Immature natural killer cell (primary cell): ENCODE measurements at regions not wholly inside any gene's neighbourhood (a gene's known extent, or its start where the extent isn't known, plus 50 kb on each side); places are given as distances from the start of the nearest gene placed in this dataset.
"Not testable (repeated sequence)": the region's sequence is repeated elsewhere in the genome, so short reads cannot be mapped to it uniquely, and the experiment has no call there.

ENCODE experiments used
- DNase-seq, 3 donors: peaks; one replicate each; pipeline ENCODE4 v3.0.0; 2022; ENCODE audit warnings: mixed read lengths in 1 of 3
- H3K27ac Mint-ChIP-seq, 6 donors: one replicate each; pipeline ENCODE4 v1.8.0; 2020; ENCODE audit warnings: mixed read lengths in 6 of 6, mild to moderate bottlenecking in 5 of 6, inconsistent platforms in 4 of 6, moderate library complexity in 3 of 6
- H3K27me3 Mint-ChIP-seq, 3 donors: one replicate each; pipeline ENCODE4 v1.8.0; 2020 to 2021; ENCODE audit warnings: low read depth in 3 of 3, mild to moderate bottlenecking in 3 of 3, mixed read lengths in 3 of 3, moderate library complexity in 3 of 3, inconsistent platforms in 1 of 3
- H3K36me3 Mint-ChIP-seq, 3 donors: one replicate each; pipeline ENCODE4 v1.8.0; 2020; ENCODE audit warnings: mixed read lengths in 3 of 3, inconsistent platforms in 2 of 3, mild to moderate bottlenecking in 2 of 3
- H3K4me1 Mint-ChIP-seq, 2 donors: one replicate each; pipeline ENCODE4 v1.8.0; 2020; ENCODE audit warnings: inconsistent platforms in 2 of 2, mild to moderate bottlenecking in 2 of 2, mixed read lengths in 2 of 2, moderate library complexity in 1 of 2
- H3K4me3 Mint-ChIP-seq, 5 donors: one replicate each; pipeline ENCODE4 v1.8.0; 2020; ENCODE audit warnings: mild to moderate bottlenecking in 5 of 5, mixed read lengths in 5 of 5, inconsistent platforms in 3 of 5, moderate library complexity in 3 of 5
- H3K9me3 Mint-ChIP-seq, 6 donors: one replicate each; pipeline ENCODE4 v1.8.0; 2020; ENCODE audit warnings: mild to moderate bottlenecking in 6 of 6, mixed read lengths in 6 of 6, inconsistent platforms in 4 of 6, moderate library complexity in 3 of 6

- H3K27me3 Mint-ChIP-seq, result peaks cover 0 to 7% (median 0%) of the 10 kb centered on the region in 3 donors
- H3K36me3 Mint-ChIP-seq, result no peaks in the 10 kb centered on the region
- DNase-seq, result no peak
- no peak overlapping the region for H3K27ac Mint-ChIP-seq
- no peaks in the 10 kb centered on the region for H3K9me3 Mint-ChIP-seq
- H3K4me1 Mint-ChIP-seq, result no peaks in the 10 kb centered on the region
- no peak overlapping the region for H3K4me3 Mint-ChIP-seq
These were observed 153.4 kb upstream of the PFN2 start for GRCh38 chr3:150124142-150124541.

- not testable (repeated sequence) for H3K9me3 Mint-ChIP-seq, H3K4me1 Mint-ChIP-seq, H3K27ac Mint-ChIP-seq, H3K4me3 Mint-ChIP-seq, DNase-seq, H3K36me3 Mint-ChIP-seq, H3K27me3 Mint-ChIP-seq
These were observed 152.6 kb upstream of the PFN2 start for GRCh38 chr3:150123249-150123648.

GRCh38 chr3:150118219-150118618, 147.5 kb upstream of the PFN2 start:
- no peaks in the 10 kb centered on the region for H3K4me1 Mint-ChIP-seq
- H3K4me3 Mint-ChIP-seq, result no peak overlapping the region
- peaks cover 0 to 6% (median 2%) of the 10 kb centered on the region in 3 donors for H3K27me3 Mint-ChIP-seq

GRCh38 chr3:150117076-150117475, 146.4 kb upstream of the PFN2 start:
- no peak for DNase-seq
- H3K4me1 Mint-ChIP-seq, result no peaks in the 10 kb centered on the region
- no peak overlapping the region for H3K4me3 Mint-ChIP-seq
- no peaks in the 10 kb centered on the region for H3K36me3 Mint-ChIP-seq
- peaks cover 0 to 6% (median 4%) of the 10 kb centered on the region in 3 donors for H3K27me3 Mint-ChIP-seq
- peaks cover 0 to 2% (median 0%) of the 10 kb centered on the region in 6 donors for H3K9me3 Mint-ChIP-seq
- no peak overlapping the region for H3K27ac Mint-ChIP-seq

More at GRCh38 chr3:150118219-150118618, 147.5 kb upstream of the PFN2 start:
- Mint-ChIP-seq H3K9me3 (peaks cover 0 to 2% (median 0%) of the 10 kb centered on the region in 6 donors), H3K36me3 (no peaks in the 10 kb centered on the region), H3K27ac (no peak overlapping the region)
- no peak for DNase-seq

- H3K36me3 Mint-ChIP-seq, result no peaks in the 10 kb centered on the region
- H3K9me3 Mint-ChIP-seq, result peaks cover 0 to 2% (median 0%) of the 10 kb centered on the region in 6 donors
- no peak overlapping the region for H3K4me3 Mint-ChIP-seq
- H3K27me3 Mint-ChIP-seq, result peaks cover 0 to 6% (median 5%) of the 10 kb centered on the region in 3 donors
- H3K27ac Mint-ChIP-seq, result no peak overlapping the region
- no peak for DNase-seq
- no peaks in the 10 kb centered on the region for H3K4me1 Mint-ChIP-seq
These were observed 145.5 kb upstream of the PFN2 start for GRCh38 chr3:150116196-150116595.

GRCh38 chr3:150114873-150115540, 144.3 kb upstream of the PFN2 start:
- Mint-ChIP-seq H3K27ac (no peak overlapping the region), H3K9me3 (peaks cover 0 to 2% (median 0%) of the 10 kb centered on the region in 6 donors), H3K4me3 (no peak overlapping the region), H3K36me3 (no peaks in the 10 kb centered on the region), H3K4me1 (no peaks in the 10 kb centered on the region), H3K27me3 (peaks cover 4 to 8% (median 5%) of the 10 kb centered on the region in 3 donors)
- DNase-seq, result no peak

- no peak overlapping the region for H3K27ac Mint-ChIP-seq
- no peaks in the 10 kb centered on the region for H3K4me1 Mint-ChIP-seq
- H3K4me3 Mint-ChIP-seq, result no peak overlapping the region
- no peak for DNase-seq
- H3K27me3 Mint-ChIP-seq, result peaks cover 3 to 5% (median 4%) of the 10 kb centered on the region in 3 donors
- H3K36me3 Mint-ChIP-seq, result no peaks in the 10 kb centered on the region
- H3K9me3 Mint-ChIP-seq, result peaks cover 0 to 2% (median 0%) of the 10 kb centered on the region in 6 donors
These were observed 143.6 kb upstream of the PFN2 start for GRCh38 chr3:150114273-150114672.

- H3K36me3 Mint-ChIP-seq, result no peaks in the 10 kb centered on the region
- H3K27me3 Mint-ChIP-seq, result peaks cover 3 to 9% (median 8%) of the 10 kb centered on the region in 3 donors
- DNase-seq, result no peak
- H3K9me3 Mint-ChIP-seq, result no peaks in the 10 kb centered on the region
- no peak overlapping the region for H3K27ac Mint-ChIP-seq
- no peaks in the 10 kb centered on the region for H3K4me1 Mint-ChIP-seq
- H3K4me3 Mint-ChIP-seq, result no peak overlapping the region
These were observed 139.4 kb upstream of the PFN2 start for GRCh38 chr3:150110097-150110496.

GRCh38 chr3:150107429-150108175, 136.9 kb upstream of the PFN2 start:
- H3K27ac Mint-ChIP-seq, result no peak overlapping the region
- H3K4me1 Mint-ChIP-seq, result no peaks in the 10 kb centered on the region
- no peaks in the 10 kb centered on the region for H3K36me3 Mint-ChIP-seq
- no peak overlapping the region for H3K4me3 Mint-ChIP-seq
- no peaks in the 10 kb centered on the region for H3K9me3 Mint-ChIP-seq
- DNase-seq, result no peak
- H3K27me3 Mint-ChIP-seq, result peaks cover 3 to 9% (median 8%) of the 10 kb centered on the region in 3 donors

DNA sequence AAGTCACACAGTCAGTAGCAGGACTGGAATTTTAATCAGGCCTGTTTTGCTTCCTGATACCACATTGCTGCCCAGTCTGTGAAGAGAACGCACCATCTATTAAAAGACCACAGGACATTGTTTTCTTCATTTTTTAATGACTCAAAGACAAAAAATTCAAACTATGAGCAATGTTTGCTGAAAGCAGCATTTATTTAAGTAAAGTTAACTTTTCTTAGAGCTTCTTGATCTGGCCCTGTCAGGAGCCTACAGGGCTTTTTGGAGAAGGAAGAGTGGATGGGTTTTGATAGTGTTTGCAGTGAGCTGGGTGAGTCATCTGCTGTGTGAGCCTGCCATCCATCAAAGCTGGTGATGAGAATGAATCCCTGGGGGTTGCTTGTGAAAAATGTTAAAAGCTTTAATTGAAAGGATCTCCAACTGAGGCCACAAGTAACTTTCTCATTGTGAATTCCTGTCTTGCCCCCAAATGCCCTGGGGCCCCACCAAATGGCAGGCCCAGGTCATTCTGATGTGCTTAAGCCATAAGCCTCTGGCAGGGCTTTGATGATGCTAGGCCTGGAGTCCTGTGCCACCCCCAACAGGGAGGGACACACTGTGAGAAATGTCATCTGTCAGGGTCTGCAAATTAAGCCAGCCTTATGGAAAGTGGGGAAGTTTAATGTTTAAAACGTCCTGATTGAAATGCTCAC, 136.2 kb upstream of the PFN2 start:
- no peaks in the 10 kb centered on the region for H3K4me1 Mint-ChIP-seq
- no peak for DNase-seq
- peaks cover 0 to 9% (median 8%) of the 10 kb centered on the region in 3 donors for H3K27me3 Mint-ChIP-seq
- H3K9me3 Mint-ChIP-seq, result no peaks in the 10 kb centered on the region
- no peak overlapping the region for H3K4me3 Mint-ChIP-seq
- no peaks in the 10 kb centered on the region for H3K36me3 Mint-ChIP-seq
- H3K27ac Mint-ChIP-seq, result no peak overlapping the region

DNA sequence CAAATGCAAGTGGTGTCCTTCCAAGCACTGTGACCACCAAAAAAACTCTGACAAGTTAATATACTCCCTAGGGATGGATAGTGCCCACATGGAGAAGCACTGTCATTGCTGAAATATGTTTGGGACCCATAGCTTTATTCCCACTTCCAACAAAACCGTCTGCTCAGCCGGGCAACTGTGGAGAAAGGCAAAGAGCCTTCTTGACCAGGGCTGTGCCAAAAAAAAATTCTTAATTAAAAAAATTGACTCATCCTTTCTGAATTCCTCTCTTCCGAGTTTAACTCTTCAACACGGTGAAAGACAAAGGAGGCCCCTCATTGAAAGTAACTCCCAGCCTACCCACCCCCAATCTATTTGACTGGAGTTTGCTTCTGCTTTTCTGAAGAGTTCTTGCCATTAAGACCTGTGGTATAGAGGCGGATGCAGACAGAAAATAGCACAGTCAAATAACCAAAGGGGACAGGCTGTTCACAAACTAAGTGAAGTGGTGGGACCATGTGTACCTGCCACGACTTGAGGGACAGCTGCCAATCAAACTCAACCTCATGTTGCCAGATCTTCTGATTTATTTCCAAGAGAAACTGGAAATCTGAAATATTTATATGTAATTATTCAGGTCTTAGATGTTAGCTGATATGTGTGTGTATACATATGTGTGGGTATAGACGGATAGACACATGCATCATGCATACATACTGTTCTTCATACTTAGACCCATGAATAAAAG, 135.4 kb upstream of the PFN2 start:
- Mint-ChIP-seq H3K4me1 (no peaks in the 10 kb centered on the region), H3K4me3 (no peak overlapping the region), H3K27me3 (peaks cover 0 to 9% (median 8%) of the 10 kb centered on the region in 3 donors), H3K36me3 (no peaks in the 10 kb centered on the region), H3K9me3 (no peaks in the 10 kb centered on the region), H3K27ac (no peak overlapping the region)
- no peak for DNase-seq

DNA sequence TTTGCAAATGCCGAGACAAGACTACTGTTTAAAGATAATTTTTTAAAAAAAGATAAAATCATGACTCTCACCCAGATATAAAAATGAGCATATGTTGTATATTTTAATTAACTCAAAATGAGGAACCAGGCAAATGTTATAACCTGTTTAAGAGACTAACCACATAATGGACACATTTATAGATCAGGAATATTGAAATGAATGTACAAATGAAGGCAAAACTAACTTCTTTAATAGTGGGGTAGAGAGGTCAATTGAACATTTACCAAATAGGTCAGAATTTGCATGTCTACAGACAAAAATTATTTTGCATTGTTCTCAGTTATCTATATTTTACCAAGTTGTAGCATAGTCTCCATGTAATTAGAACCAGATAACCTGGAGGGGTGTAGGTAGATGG, 134.3 kb upstream of the PFN2 start:
- Mint-ChIP-seq H3K9me3 (no peaks in the 10 kb centered on the region), H3K4me3 (no peak overlapping the region), H3K4me1 (no peaks in the 10 kb centered on the region), H3K27ac (no peak overlapping the region), H3K27me3 (peaks cover 0 to 6% (median 4%) of the 10 kb centered on the region in 3 donors), H3K36me3 (no peaks in the 10 kb centered on the region)
- no peak for DNase-seq

GRCh38 chr3:150104564-150104963, 133.9 kb upstream of the PFN2 start:
- Mint-ChIP-seq H3K27me3 (peaks cover 0 to 6% (median 4%) of the 10 kb centered on the region in 3 donors), H3K4me1 (no peaks in the 10 kb centered on the region), H3K27ac (no peak overlapping the region), H3K9me3 (no peaks in the 10 kb centered on the region), H3K36me3 (no peaks in the 10 kb centered on the region), H3K4me3 (no peak overlapping the region)
- no peak for DNase-seq
